Panc1 (cell line): ENCODE measurements at regions not wholly inside any gene's neighbourhood (a gene's known extent, or its start where the extent isn't known, plus 50 kb on each side); places are given as distances from the start of the nearest gene placed in this dataset.

Experiments
- ATAC-seq: fragments of 200-7000 bp; cut with Tn5 transposase; 2 replicates; pipeline ENCODE4 v1.9.1; 2020; ENCODE audit warnings: mild to moderate bottlenecking, moderate library complexity
- BruUV-seq: library from RNA; stranded (reverse); fragments of 400-500 nt; replicated peaks from 2 replicates; lab custom pipeline; 2021; lab: Mats Ljungman, UMichigan
- CTCF ChIA-PET: fragments of 300-600 bp; sonication (Branson Sonifier 250); formaldehyde crosslinking; loops from one replicate; lab custom pipeline; 2022; ENCODE audit warnings: antibody characterized with exemption; lab: Charles Lee
- POLR2A ChIA-PET: fragments of 300-600 bp; sonication (Branson Sonifier 250); formaldehyde crosslinking; loops from one replicate; lab custom pipeline; 2022; ENCODE audit warnings: antibody characterized with exemption; lab: Charles Lee
- DNase-seq: peaks from one replicate; pipeline ENCODE4 v3.0.0-alpha.2; 2010; ENCODE audit warnings: low read depth, low spot score
- H3K27ac ChIP-seq: 2 replicates; pipeline ENCODE4 v1.5.1; 2011; ENCODE audit warnings: mild to moderate bottlenecking, low read length, inconsistent platforms
- H3K27me3 ChIP-seq: fragments of 200-500 bp; sonication (Bioruptor generic); 2 replicates; pipeline ENCODE4 v1.6.0; 2014; ENCODE audit warnings: low read length, inconsistent platforms; ENCODE audit not compliant: control insufficient read depth, insufficient read depth
- H3K36me3 ChIP-seq: fragments of 200-500 bp; sonication (Bioruptor generic); 2 replicates; pipeline ENCODE4 v1.5.1; 2014; ENCODE audit warnings: inconsistent platforms, mild to moderate bottlenecking, low read length, moderate library complexity; ENCODE audit not compliant: control insufficient read depth, insufficient read depth
- H3K4me1 ChIP-seq: 2 replicates; pipeline ENCODE4 v1.5.1; 2011; ENCODE audit warnings: inconsistent platforms, mild to moderate bottlenecking, low read length, moderate library complexity; ENCODE audit not compliant: control insufficient read depth, insufficient read depth
- H3K4me3 ChIP-seq, 2 experiments: 2 replicates each; pipeline ENCODE4 v1.5.1; 2011 to 2012; ENCODE audit warnings: low read depth in 2 of 2, low read length in 2 of 2, mild to moderate bottlenecking in 2 of 2, inconsistent platforms in 1 of 2, moderate library complexity in 1 of 2
- H3K9me3 ChIP-seq: fragments of 200-500 bp; sonication (Bioruptor generic); 2 replicates; pipeline ENCODE4 v1.5.1; 2014; ENCODE audit warnings: low read depth, mild to moderate bottlenecking, inconsistent platforms, low read length, moderate library complexity; ENCODE audit not compliant: control insufficient read depth, insufficient read depth
- CTCF ChIP-seq: fragments of 450-650 bp; IDR thresholded peaks from 2 replicates; pipeline ENCODE4 v1.5.1; 2017; ENCODE audit warnings: mild to moderate bottlenecking
- POLR2AphosphoS5 ChIP-seq: IDR thresholded peaks from 2 replicates; pipeline ENCODE4 v1.6.1; 2012; ENCODE audit warnings: mild to moderate bottlenecking, low read depth, low read length, moderate library complexity
- REST ChIP-seq, 2 experiments: IDR thresholded peaks; 2 replicates each; pipeline ENCODE4 v1.6.1; 2011 to 2012; ENCODE audit warnings: low read depth in 2 of 2, control low read depth in 1 of 2, low read length in 1 of 2, mild to moderate bottlenecking in 1 of 2, moderate library complexity in 1 of 2; ENCODE audit not compliant: insufficient read depth in 1 of 2
- SIN3A ChIP-seq: IDR thresholded peaks from 2 replicates; pipeline ENCODE4 v1.6.1; 2012; ENCODE audit warnings: low read depth, mild to moderate bottlenecking, low read length, moderate library complexity, borderline replicate concordance; ENCODE audit not compliant: insufficient read depth
- TCF7L2 ChIP-seq: IDR thresholded peaks from 2 replicates; pipeline ENCODE4 v1.6.1; 2011; ENCODE audit warnings: mild to moderate bottlenecking, low read depth, low read length, inconsistent platforms
- in situ Hi-C: cut with HindIII; loops from 2 replicates; pipeline ENCODE4 v1.10.0; 2016; ENCODE audit warnings: low sequenced_read_pairs, low pct_unique_long_range_greater_than_20kb
- intact Hi-C: fragments of 100-400 bp; cut with micrococcal nuclease; formaldehyde crosslinking; loops from one replicate; pipeline ENCODE4 v1.10.0; 2022; ENCODE audit not compliant: unreplicated experiment

- Histone ChIP-seq H3K27ac (no peak overlapping the region), H3K4me1 (no peaks in the 10 kb centered on the region), H3K9me3 (no peaks in the 10 kb centered on the region), H3K27me3 (no peaks in the 10 kb centered on the region), H3K4me3 (no peak overlapping the region), H3K36me3 (no peaks in the 10 kb centered on the region)
- ATAC-seq = no peak
- no TSS peak for BruUV-seq
- DNase-seq = no peak
- in situ Hi-C loops = no loop called here
- TF ChIP-seq POLR2AphosphoS5 = no peak
- no peak for TF ChIP-seq SIN3A
- no peak for TF ChIP-seq REST (IDR thresholded peaks at IDR 0.05; ENCODE audit: insufficient read depth in 1 of 2, low read depth in 2 of 2, low read length in 1 of 2)
- TF ChIP-seq CTCF = no peak
- no peak for TF ChIP-seq TCF7L2
- CTCF ChIA-PET = no interaction called here
- POLR2A ChIA-PET = no interaction called here
- intact Hi-C loops = no loop called here
Measured at GRCh38 chr18:6600667-6601167, 128.8 kb upstream of the ARHGAP28 start.

GRCh38 chr18:6601241-6601640 is 128.3 kb upstream of the ARHGAP28 start:
- Histone ChIP-seq H3K36me3 (no peaks in the 10 kb centered on the region), H3K9me3 (no peaks in the 10 kb centered on the region), H3K27me3 (no peaks in the 10 kb centered on the region), H3K4me1 (no peaks in the 10 kb centered on the region), H3K27ac (no peak overlapping the region), H3K4me3 (no peak overlapping the region)
- DNase-seq (no peak), ATAC-seq (no peak)
- ChIA-PET POLR2A (no interaction called here), CTCF (no interaction called here)
- BruUV-seq = no TSS peak
- in situ Hi-C loops = no loop called here
- intact Hi-C loops = no loop called here
- no peak for TF ChIP-seq TCF7L2
- TF ChIP-seq POLR2AphosphoS5 = no peak
- no peak for TF ChIP-seq REST (IDR thresholded peaks at IDR 0.05; ENCODE audit: insufficient read depth in 1 of 2, low read depth in 2 of 2, low read length in 1 of 2)
- TF ChIP-seq CTCF = no peak
- TF ChIP-seq SIN3A = no peak
